Stimulated activated CD8-positive, alpha-beta memory T cell treated with anti-CD3 and anti-CD28 coated beads, Interleukin-12 subunit alpha, Interleukin-12 subunit beta, amount 100 ng/mL, for 1 hour (primary cell): ENCODE measurements at regions not wholly inside any gene's neighbourhood (a gene's known extent, or its start where the extent isn't known, plus 50 kb on each side); places are given as distances from the start of the nearest gene placed in this dataset.
"Not testable (repeated sequence)": the region's sequence is repeated elsewhere in the genome, so short reads cannot be mapped to it uniquely, and the experiment has no call there.

Source experiments
- DNase-seq: peaks from one replicate; pipeline ENCODE4 v3.0.0-alpha.2; 2020; ENCODE audit warnings: low read depth

- DNase-seq: no peak
Observed at GRCh38 chr10:124213471-124213870, 120.1 kb upstream of the CHST15 start.

DNA sequence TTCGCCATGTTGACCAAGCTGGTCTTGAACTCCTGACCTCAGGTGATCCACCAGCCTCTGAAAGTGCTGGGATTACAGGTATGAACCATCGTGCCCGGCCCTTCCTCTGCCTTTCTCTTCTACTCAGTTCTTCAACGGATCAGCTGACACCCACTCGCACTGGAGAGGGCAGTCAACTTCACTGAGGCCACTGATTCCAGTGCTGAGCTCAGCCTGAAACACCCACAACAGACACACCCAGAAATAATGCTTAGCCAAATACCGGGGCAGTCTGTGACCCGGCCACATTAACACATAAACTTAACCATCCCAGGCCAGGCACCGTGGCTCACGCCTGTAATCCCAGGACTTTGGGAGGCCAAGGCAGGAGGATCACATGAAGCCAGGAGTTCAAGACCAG lies 119.3 kb upstream of the CHST15 start:
- DNase-seq: no peak

DNA sequence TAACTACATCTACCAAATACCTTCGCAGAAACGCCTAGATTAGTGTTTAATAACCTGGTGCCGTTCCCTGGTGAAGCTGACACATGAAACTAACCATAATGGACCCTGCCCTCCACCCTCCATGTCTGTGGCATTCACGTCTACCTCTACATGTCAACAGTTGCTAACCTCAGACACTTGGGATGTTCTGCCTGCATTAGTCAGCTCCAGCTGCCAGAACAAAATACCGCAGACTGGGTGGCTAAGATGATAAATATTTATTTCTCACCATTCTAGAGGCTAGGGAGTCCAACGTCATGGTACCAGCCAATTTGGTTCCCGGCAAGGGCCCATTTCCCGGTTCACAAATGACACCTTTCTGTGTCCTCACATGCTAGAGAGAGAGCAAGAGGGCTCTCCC lies 118.5 kb upstream of the CHST15 start:
- DNase-seq: no peak

DNA sequence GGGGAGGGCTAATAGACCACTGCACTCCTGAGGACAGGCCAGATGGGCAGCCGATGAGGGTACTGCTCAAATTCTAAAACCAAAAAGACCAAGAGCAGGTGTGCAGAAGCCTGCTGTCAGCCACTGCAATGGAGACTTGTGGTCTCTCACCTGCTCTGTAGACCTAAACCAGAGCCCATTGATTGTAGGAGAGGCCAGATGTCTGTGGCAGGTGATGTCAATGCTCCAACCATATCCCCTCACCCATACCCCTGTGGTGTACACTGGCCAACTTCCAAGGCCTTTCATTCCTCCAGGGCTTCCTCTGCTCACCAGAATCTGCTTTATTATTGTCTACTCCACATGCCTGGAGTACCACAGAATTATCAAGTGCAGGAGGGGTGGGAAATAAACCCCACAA lies 116.9 kb upstream of the CHST15 start:
- no peak for DNase-seq

DNA sequence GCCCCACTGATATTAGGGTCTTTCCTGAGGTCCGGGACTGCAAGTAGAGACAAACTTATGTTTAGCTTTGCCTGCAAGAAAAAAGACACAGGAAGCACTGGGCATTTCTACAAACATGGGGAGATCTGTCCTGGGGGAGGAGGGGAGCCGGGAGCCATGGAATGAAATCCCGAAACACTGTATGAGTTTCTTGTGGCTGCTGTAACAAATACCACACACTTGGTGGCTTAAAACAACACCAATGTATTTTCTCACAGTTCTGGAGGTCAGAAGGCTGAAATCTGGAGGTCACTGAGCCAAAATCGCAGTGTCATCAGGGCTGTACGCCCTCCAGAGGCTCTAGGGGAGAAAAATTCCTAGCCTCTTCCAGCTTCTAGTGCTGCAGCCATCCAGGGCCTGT lies 114.0 kb upstream of the CHST15 start:
- no peak for DNase-seq

DNA sequence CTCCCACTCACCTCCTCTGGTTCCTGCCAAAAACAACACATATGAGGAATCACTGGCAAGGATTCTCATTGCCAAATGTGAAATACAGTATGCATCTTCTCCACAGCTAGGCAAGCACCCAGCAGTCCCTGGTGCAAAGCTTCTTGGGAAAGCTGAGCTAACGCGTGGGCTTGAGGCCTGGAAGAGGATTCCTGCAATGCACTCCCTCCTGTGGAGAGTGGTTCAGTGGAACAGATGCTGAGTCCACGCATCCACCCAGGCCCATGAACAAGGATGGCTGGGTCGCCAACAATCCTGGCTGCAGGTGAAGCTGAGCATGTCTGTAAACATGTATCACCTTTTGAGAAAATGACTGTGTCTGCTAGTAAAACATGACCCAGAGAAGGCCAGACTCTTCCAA lies 113.2 kb upstream of the CHST15 start:
- no peak for DNase-seq

- DNase-seq: no peak
Observed at GRCh38 chr10:124205432-124205831, 112.0 kb upstream of the CHST15 start.

DNA sequence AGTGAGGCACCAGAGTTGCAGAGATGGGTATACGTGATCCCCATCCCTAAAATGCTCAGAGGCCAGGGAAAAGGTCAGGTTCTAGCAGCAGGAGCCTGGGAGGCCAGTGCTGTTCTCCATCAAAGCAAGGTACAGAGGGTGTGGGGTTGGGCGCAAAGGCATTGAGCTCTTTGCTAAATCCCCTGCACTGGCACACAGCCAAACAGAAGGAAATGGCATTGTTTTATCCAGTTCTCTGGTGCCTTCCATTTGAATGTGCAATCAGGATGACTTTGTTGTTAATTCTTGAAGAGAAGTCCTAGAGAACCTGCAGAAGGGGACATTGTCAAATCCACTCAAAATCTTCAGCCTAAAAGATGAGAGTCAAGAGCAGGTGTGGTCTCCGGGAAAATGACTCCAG lies 111.3 kb upstream of the CHST15 start:
- DNase-seq: no peak

DNA sequence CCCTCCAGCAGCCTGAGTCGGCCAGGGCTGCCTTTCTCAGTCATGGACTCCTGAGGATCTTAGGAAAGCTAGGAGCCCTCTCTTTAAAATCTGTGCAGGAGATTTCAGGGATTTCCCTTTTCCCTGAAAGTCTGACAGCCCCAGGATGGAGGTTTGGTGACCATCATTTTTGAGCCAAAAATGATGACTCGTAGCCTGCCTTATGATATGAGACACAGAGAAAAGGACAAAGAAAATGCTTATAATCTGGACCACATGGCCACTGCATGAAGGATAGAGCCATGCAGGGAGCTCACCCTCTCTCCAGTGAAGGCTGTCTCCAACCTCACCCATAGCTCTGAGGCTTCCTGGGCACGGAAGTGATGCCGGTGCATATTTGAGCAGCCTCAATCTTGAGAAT lies 106.6 kb upstream of the CHST15 start:
- no peak for DNase-seq

DNA sequence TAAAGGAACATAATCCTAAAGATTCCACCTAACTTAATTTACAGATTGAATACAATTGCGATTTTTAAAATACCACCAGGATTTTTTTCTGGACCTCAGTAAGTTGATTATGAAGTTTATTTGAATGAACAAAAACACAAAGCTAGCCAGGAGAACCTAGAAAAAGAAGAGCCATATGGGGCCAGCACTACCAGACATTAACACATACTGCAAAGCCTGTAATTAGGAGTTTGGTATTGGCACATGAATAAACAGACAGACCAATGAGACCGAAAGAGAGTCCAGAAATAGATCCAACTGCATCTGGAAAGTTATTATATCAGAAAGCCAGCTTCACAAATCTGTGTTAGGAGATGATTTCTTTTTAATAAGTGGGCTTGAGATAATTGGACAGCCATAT lies 105.5 kb upstream of the CHST15 start:
- DNase-seq: no peak

DNA sequence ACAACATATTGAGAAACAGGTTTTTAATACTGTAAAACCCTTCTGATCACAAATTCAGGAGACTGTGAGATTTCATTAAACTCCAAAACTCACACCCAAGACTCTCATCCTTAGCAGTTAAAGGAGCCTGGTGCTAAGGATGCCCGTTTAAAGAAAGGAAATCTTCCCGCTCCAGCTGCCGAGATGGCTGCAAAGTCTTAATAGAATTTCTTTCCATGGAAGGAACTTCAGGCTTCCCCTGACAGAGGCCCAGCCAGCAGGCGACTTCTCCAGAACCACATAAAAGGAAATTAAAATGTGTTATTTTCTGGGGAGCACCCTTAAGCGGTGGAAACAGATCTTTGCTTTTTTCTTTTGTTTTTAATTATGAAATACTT lies 104.7 kb upstream of the CHST15 start:
- no peak for DNase-seq

DNA sequence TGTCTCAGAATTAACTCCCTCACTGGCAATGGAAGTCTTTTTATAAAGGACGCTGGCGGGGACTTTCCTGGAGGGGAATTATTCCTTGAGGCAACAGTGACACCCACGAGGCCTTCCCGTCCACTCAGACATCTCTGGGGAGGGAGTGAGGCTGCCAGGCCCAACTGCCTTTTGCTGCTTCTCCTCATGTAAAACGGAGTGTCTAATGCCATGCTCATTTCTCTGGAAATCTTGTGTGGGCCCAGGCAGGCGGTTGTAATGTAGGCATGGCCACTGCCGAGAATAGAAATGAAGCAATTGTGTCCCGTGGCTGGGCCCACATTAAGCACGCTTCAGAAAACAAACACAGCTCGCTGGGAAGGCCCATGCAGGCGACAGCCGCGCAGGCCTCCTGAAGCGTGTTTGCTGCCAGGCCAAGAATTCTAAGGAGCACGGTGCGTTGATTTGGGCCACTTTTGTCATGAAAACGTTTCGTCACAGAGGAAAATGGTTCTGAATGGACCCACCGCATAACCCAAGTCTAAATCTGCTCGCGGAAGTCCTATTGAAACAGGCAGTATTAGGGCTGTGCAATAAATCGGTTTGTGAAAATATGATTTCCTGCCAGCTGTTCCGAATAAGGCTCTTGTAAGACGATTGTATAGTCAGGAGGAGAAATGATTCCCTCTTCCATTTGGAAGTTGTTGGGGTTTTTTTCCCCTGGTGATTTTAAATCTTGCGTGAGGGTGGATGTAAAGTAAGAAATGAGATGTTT lies 104.2 kb upstream of the CHST15 start:
- no peak for DNase-seq

DNA sequence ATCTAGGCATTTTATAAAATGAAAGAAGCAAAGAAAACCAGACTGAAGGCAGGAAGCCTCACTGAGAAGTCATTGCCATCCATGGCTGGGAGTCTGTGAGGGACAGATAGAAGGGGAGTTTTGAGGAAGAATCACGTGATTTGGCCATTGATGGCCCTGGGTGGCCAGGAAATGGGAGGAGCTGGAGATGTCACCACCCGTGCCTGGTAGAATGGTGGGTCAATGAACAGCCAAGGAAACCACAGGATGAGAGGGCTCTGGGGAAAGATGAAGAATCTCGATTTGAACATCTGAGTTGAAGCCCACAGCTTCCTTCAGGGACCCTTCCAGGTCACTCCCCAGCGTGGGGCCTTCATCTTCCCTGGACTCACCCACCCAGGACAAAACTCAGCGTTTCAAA lies 103.3 kb upstream of the CHST15 start:
- DNase-seq: no peak

- DNase-seq: no peak
Observed at GRCh38 chr10:124194199-124194824, 100.9 kb upstream of the CHST15 start.

GRCh38 chr10:124193309-124193696 lies 99.9 kb upstream of the CHST15 start:
- DNase-seq: no peak

DNA sequence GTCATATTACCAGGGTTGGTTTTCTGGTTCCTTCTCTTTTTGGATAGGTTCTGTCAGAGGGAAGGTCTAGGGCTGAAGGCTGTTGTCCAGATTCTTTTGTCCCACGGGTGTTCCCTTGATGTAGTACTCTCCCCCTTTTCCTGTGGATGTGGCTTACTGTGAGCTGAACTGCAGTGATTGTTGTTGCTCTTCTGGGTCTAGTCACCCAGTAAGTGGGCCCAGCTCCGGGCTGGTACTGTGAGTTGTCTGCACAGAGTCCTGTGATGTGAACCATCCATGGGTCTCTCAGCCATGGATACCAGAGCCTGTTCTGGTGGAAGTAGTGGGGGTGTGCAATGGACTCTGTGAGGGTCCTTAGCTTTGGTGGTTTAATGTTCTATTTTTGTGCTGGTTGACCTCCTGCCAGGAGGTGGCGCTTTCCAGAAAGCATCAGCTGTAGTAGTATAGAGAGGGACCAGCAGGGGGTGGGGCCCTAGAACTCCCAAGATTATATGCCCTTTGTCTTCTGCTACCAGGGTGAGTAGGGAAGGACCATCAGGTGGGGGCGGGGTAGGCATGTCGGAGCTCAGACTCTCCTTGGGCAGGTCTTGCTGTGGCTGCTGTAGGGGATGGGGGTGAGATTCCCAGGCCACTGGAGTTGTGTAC lies 99.4 kb upstream of the CHST15 start:
- DNase-seq: not testable (repeated sequence)

- not testable (repeated sequence) for DNase-seq
Observed at GRCh38 chr10:124190476-124190875, 97.1 kb upstream of the CHST15 start.

DNA sequence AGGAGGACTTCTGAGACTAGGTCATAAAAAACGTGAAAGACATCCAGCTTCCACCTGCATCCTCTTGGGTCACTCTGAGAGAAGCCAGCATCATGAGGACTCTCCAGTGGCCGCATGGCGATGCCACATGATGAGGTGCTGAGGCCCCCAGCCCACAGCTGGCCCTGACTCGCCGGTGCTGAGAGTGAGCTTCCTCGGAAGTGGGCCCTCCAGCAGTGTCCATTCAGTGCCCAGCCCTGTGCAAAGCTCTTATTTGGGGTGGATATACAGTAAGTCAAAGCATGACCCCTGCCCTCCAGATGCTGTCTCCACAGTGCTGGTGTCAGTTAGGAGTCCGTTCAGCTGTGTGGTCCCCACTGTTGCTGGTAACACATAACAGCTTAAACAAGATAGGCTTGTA lies 93.6 kb upstream of the CHST15 start:
- no peak for DNase-seq

- DNase-seq: no peak
Observed at GRCh38 chr10:124185084-124185483, 91.7 kb upstream of the CHST15 start.

DNA sequence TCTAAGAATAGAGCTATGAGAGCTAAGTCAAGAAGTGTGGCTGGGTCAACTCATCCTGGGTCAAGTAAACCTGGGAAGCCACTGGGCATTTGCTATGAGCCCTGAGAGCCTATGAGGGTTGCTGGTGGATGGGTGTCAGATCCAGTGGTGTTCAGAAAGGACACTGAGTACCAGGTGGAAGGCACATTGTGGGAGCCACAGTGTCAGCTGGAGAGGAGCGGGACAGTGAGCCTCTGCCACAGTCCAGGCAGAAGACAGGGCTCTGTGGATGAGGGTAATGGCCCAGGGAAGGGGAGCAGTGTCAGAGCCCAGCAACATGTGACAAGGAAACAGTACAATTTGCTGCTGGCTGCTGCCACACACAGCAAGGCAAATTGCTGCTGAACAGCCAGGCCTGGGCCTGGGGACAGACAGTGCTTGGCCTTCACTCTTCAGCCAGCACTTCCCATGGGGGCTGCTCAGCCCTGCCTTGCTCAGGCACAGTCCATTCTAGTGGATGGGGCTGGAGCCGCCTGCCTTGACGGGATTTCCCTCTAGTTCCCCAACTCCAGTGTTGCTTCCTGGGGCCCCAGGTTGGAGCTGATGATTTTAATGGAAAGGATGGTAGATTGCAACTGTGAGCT lies 90.9 kb upstream of the CHST15 start:
- DNase-seq: no peak

- no peak for DNase-seq
Observed at GRCh38 chr10:124183617-124184016, 90.2 kb upstream of the CHST15 start.

DNA sequence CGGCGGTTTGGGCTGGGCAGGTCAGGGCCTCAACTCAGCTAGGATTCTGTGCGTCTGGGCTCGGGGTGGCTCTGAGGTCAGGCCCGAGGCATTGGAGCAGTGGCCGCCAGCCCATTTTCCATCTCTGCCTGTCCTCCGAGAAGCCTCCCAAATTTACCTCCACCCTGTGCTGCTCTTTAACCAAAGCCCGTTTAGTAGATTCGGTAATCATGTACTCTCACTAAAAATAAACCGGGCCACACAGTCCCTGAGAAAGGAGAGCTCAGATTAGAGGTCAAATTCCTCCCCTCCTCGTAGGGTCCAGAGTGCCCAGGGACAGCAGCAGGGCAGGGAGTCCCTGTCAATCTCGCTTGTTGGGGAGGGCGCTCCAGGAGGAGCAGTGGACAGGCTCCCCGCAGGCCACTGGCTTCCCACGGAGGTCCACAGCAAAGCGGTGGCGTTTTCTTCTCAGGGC lies 88.7 kb upstream of the CHST15 start:
- no peak for DNase-seq

- no peak for DNase-seq
Observed at GRCh38 chr10:124181656-124182055, 88.3 kb upstream of the CHST15 start.
